ENCODE measurements at regions not wholly inside any gene's neighbourhood (a gene's known extent, or its start where the extent isn't known, plus 50 kb on each side); places are given as distances from the start of the nearest gene placed in this dataset.

DNA sequence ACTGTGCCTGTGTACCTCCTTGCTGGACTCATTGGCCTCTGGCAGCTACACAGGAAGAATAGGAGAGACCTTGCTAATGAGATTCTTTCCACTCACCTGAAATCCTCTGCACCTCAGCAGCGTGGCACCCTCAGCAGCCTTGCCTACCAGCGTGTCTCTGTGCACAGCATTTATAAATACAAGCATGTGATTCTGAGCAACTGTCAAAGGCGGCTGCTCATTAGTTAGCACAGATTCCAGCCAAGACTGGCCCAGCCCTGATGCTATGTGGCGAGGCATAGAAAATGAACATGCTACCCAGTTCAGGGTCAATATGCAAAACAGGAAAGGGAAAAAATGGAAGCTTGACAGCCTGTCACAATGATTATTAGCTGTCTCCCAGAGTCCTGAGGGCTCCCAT, 298.0 kb downstream of the C4orf33 start (continued):
- TF ChIP-seq NFYB (IDR thresholded peaks at IDR 0.05; ENCODE audit: insufficient read depth, low read depth, low read length), result no peak
- TF ChIP-seq, protein P1, sequence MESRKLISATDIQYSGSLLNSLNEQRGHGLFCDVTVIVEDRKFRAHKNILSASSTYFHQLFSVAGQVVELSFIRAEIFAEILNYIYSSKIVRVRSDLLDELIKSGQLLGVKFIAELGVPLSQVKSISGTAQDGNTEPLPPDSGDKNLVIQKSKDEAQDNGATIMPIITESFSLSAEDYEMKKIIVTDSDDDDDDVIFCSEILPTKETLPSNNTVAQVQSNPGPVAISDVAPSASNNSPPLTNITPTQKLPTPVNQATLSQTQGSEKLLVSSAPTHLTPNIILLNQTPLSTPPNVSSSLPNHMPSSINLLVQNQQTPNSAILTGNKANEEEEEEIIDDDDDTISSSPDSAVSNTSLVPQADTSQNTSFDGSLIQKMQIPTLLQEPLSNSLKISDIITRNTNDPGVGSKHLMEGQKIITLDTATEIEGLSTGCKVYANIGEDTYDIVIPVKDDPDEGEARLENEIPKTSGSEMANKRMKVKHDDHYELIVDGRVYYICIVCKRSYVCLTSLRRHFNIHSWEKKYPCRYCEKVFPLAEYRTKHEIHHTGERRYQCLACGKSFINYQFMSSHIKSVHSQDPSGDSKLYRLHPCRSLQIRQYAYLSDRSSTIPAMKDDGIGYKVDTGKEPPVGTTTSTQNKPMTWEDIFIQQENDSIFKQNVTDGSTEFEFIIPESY (IDR thresholded peaks at IDR 0.05), result no peak

GRCh38 chr4:129394635-129395034, 298.7 kb downstream of the C4orf33 start:
- Histone ChIP-seq H3K27me3 (replicated peaks in 1 of 2; ENCODE audit: control insufficient read depth in 2 of 2, insufficient read depth in 2 of 2, low read length in 1 of 2) (no peaks in the 10 kb centered on the region), H3K9me3 (replicated peaks; ENCODE audit: control insufficient read depth, insufficient read depth, low read length) (no peaks in the 10 kb centered on the region; the same call in 2 of the 3 replicates), H3K9ac (ENCODE audit: control insufficient read depth, insufficient read depth, low read length) (no peak overlapping the region), H4K20me1 (ENCODE audit: control insufficient read depth, insufficient read depth) (no peaks in the 10 kb centered on the region), H3K36me3 (ENCODE audit: control insufficient read depth in 2 of 2, insufficient read depth in 2 of 2, low read length in 1 of 2) (no peaks in the 10 kb centered on the region), H2AFZ (ENCODE audit: control insufficient read depth, low read depth, low read length) (no peak overlapping the region), H3K4me2 (ENCODE audit: control insufficient read depth, insufficient read depth) (no peak overlapping the region), H3K27ac (ENCODE audit: control insufficient read depth, insufficient read depth) (no peak overlapping the region), H3K79me2 (ENCODE audit: control insufficient read depth, insufficient read depth, low read length) (no peaks in the 10 kb centered on the region), H3K4me1 (ENCODE audit: control insufficient read depth, insufficient read depth, low read length) (no peaks in the 10 kb centered on the region), H3K4me3 (no peak overlapping the region)
- ATAC-seq, result no peak
- ChIA-PET CTCF (no interaction called here), SMC1A (ENCODE audit: uncharacterized antibody, unreplicated experiment) (no interaction called here), POLR2A (no interaction called here), RAD21 (ENCODE audit: unreplicated experiment) (no interaction called here)
- 34% methylated on average over 6 of the region's 6 CpGs for WGBS (ENCODE audit: insufficient coverage, insufficient replicate concordance, low lambda C conversion rate, missing lambda C conversion rate)
- BruUV-seq (replicated peaks), result no TSS peak
- no peak for FAIRE-seq
- no peak for TF ChIP-seq NFYA (IDR thresholded peaks at IDR 0.05; ENCODE audit: borderline replicate concordance, low read depth, low read length)
- no peak for TF ChIP-seq NR2C1 (IDR thresholded peaks at IDR 0.05)
- no peak for TF ChIP-seq NFIC (IDR thresholded peaks at IDR 0.05; ENCODE audit: low read depth, low read length)
- no peak for TF ChIP-seq SMC3 (IDR thresholded peaks at IDR 0.05; ENCODE audit: borderline replicate concordance, low read length)
- TF ChIP-seq STAT3 (IDR thresholded peaks at IDR 0.05; ENCODE audit: low read depth, low read length), result no peak
- no peak for DNase-seq (ENCODE audit: low read depth, low spot score)
- intact Hi-C loops (cut with micrococcal nuclease; ENCODE audit: unreplicated experiment), result no loop called here
- in situ Hi-C loops (cut with MboI), result no loop called here

Data from GM12878 (cell line).